Endodermal cell (in vitro differentiated cells): ENCODE measurements at regions not wholly inside any gene's neighbourhood (a gene's known extent, or its start where the extent isn't known, plus 50 kb on each side); places are given as distances from the start of the nearest gene placed in this dataset.

Source experiments
- DNase-seq: peaks from one replicate; pipeline ENCODE4 v3.0.0-alpha.2; 2017
- H3K27ac ChIP-seq: 2 replicates; pipeline ENCODE4 v1.5.1; 2013; ENCODE audit warnings: mild to moderate bottlenecking, low read depth, low read length, moderate library complexity
- H3K27me3 ChIP-seq: 2 replicates; pipeline ENCODE4 v1.6.1; 2013; ENCODE audit warnings: mild to moderate bottlenecking, low read length, moderate library complexity; ENCODE audit not compliant: insufficient read depth, control insufficient read depth, poor library complexity, severe bottlenecking
- H3K36me3 ChIP-seq: 2 replicates; pipeline ENCODE4 v1.7.0; 2013; ENCODE audit warnings: mild to moderate bottlenecking, low read length, moderate library complexity; ENCODE audit not compliant: control insufficient read depth, insufficient read depth
- H3K4me1 ChIP-seq: one replicate; pipeline ENCODE4 v1.7.0; 2013; ENCODE audit warnings: low read length; ENCODE audit not compliant: control insufficient read depth, insufficient read depth
- H3K4me3 ChIP-seq: 2 replicates; pipeline ENCODE4 v1.5.1; 2013; ENCODE audit warnings: mild to moderate bottlenecking, low read length, moderate library complexity
- H3K9ac ChIP-seq: 2 replicates; pipeline ENCODE4 v1.6.1; 2013; ENCODE audit warnings: mild to moderate bottlenecking, low read length, moderate library complexity; ENCODE audit not compliant: poor library complexity, severe bottlenecking; ENCODE audit errors: extremely low read depth
- H3K9me3 ChIP-seq: 2 replicates; pipeline ENCODE4 v1.6.1; 2013; ENCODE audit warnings: mild to moderate bottlenecking, low read length, moderate library complexity; ENCODE audit not compliant: control insufficient read depth
- H3K27ac Mint-ChIP-seq: 2 replicates; pipeline ENCODE4 v1.8.0; 2020; ENCODE audit warnings: mixed read lengths
- H3K27me3 Mint-ChIP-seq: 2 replicates; pipeline ENCODE4 v1.8.0; 2021; ENCODE audit warnings: mild to moderate bottlenecking, mixed read lengths; ENCODE audit not compliant: insufficient read depth
- H3K36me3 Mint-ChIP-seq: 2 replicates; pipeline ENCODE4 v1.8.0; 2020; ENCODE audit warnings: low read depth, mixed read lengths
- H3K4me1 Mint-ChIP-seq: 2 replicates; pipeline ENCODE4 v1.8.0; 2020; ENCODE audit warnings: mixed read lengths
- H3K4me3 Mint-ChIP-seq: 2 replicates; pipeline ENCODE4 v1.8.0; 2020; ENCODE audit warnings: mild to moderate bottlenecking, moderate library complexity, mixed read lengths
- H3K9me3 Mint-ChIP-seq: 2 replicates; pipeline ENCODE4 v1.8.0; 2020; ENCODE audit warnings: mild to moderate bottlenecking, mixed read lengths
- CTCF ChIP-seq: fragments of 200-600 bp; sonication (generic); conservative IDR thresholded peaks from 2 replicates; pipeline ENCODE4 v1.5.0; 2021; ENCODE audit warnings: antibody characterized with exemption, mild to moderate bottlenecking
- WGBS, 2 experiments: methylation state at CpG; one replicate each; pipeline versions ENCODE4 v1.1.5 to v1.1.7; 2013; ENCODE audit warnings: missing lambda C conversion rate in 2 of 2, mixed read lengths in 1 of 2; ENCODE audit not compliant: insufficient coverage in 1 of 2, insufficient read length in 1 of 2; 5-methylcytosine and 5-hydroxymethylcytosine counted together

GRCh38 chrX:113892401-113892800 is 691.5 kb upstream of the HTR2C start:
- no peaks in the 10 kb centered on the region for H3K9me3 Mint-ChIP-seq
- no peak overlapping the region for H3K9ac ChIP-seq
- no peak overlapping the region for H3K4me3 ChIP-seq
- H3K4me1 Mint-ChIP-seq, result no peaks in the 10 kb centered on the region
- TF ChIP-seq CTCF, result no peak
- no peaks in the 10 kb centered on the region for H3K27me3 ChIP-seq
- H3K27ac Mint-ChIP-seq, result no peak overlapping the region
- peaks cover 12% of the 10 kb centered on the region for H3K36me3 Mint-ChIP-seq
- H3K4me3 Mint-ChIP-seq, result no peak overlapping the region
- H3K27ac ChIP-seq, result no peak overlapping the region
- no peaks in the 10 kb centered on the region for H3K27me3 Mint-ChIP-seq
- DNase-seq, result no peak
- no peaks in the 10 kb centered on the region for H3K4me1 ChIP-seq
- H3K36me3 ChIP-seq, result no peaks in the 10 kb centered on the region
- 100% methylated on average over 1 of the region's 1 CpG; no CpG with 5 or more reads in 1 of the 2 experiments for WGBS, 2 experiments
- no peaks in the 10 kb centered on the region for H3K9me3 ChIP-seq

GRCh38 chrX:113873056-113873455 is 710.8 kb upstream of the HTR2C start:
- no peaks in the 10 kb centered on the region for H3K27me3 Mint-ChIP-seq
- Histone ChIP-seq H3K27ac (no peak overlapping the region), H3K9me3 (no peaks in the 10 kb centered on the region), H3K36me3 (no peaks in the 10 kb centered on the region), H3K27me3 (no peaks in the 10 kb centered on the region), H3K4me3 (no peak overlapping the region), H3K4me1 (no peaks in the 10 kb centered on the region), H3K9ac (no peak overlapping the region)
- 97% methylated on average over 3 of the region's 3 CpGs; no CpG with 5 or more reads in 1 of the 2 experiments for WGBS, 2 experiments
- H3K4me3 Mint-ChIP-seq, result no peak overlapping the region
- H3K9me3 Mint-ChIP-seq, result peaks cover 23% of the 10 kb centered on the region
- H3K36me3 Mint-ChIP-seq, result peaks cover 40% of the 10 kb centered on the region
- no peak for TF ChIP-seq CTCF
- DNase-seq, result no peak
- H3K27ac Mint-ChIP-seq, result no peak overlapping the region
- H3K4me1 Mint-ChIP-seq, result peaks cover 6% of the 10 kb centered on the region

- 70% methylated on average over 1 of the region's 3 CpGs; no CpG with 5 or more reads in 1 of the 2 experiments for WGBS, 2 experiments
- Mint-ChIP-seq H3K27me3 (no peaks in the 10 kb centered on the region), H3K27ac (no peak overlapping the region), H3K36me3 (peaks cover 53% of the 10 kb centered on the region), H3K9me3 (peaks cover 18% of the 10 kb centered on the region), H3K4me1 (peaks cover 7% of the 10 kb centered on the region), H3K4me3 (no peak overlapping the region)
- no peaks in the 10 kb centered on the region for H3K4me1 ChIP-seq
- no peaks in the 10 kb centered on the region for H3K9me3 ChIP-seq
- H3K4me3 ChIP-seq, result no peak overlapping the region
- no peak overlapping the region for H3K27ac ChIP-seq
- H3K9ac ChIP-seq, result no peak overlapping the region
- no peaks in the 10 kb centered on the region for H3K36me3 ChIP-seq
- no peak for TF ChIP-seq CTCF
- DNase-seq, result no peak
- no peaks in the 10 kb centered on the region for H3K27me3 ChIP-seq
These were observed 715.2 kb upstream of the HTR2C start for GRCh38 chrX:113868711-113869110.
